HG03378 (cell line): ENCODE measurements at regions not wholly inside any gene's neighbourhood (a gene's known extent, or its start where the extent isn't known, plus 50 kb on each side); places are given as distances from the start of the nearest gene placed in this dataset.

Experiments used
- ATAC-seq: cut with Tn5 transposase; IDR thresholded peaks from one replicate; pipeline ENCODE4 v1.9.1; 2021; ENCODE audit warnings: mild to moderate bottlenecking, moderate library complexity; ENCODE audit not compliant: unreplicated experiment

DNA sequence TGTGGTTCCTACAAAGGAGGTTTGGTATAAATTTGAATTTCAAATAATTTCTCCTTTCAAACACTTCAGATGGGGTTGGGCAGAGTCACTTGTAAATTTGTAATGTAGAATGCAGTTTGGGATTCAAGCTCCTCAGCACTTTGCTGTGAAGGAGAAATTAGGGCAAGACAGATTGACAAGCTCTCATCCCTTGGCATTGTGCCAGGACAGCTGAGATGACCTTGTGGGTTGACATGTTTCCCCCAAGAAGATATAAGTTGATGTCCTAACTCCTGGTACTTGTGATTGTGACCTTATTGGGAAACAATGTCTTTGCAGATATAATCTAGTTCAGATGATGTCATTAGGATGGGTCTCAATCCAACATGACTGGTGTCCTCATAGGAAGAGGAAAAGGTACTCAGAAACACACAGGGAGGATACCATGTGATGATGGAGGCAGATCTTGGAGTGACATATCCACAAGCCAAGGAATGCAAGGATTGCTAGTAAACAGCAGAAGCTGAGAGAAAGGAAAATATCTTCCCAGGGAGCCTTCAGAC, 408.3 kb downstream of the MED10 start:
- ATAC-seq: no peak

DNA sequence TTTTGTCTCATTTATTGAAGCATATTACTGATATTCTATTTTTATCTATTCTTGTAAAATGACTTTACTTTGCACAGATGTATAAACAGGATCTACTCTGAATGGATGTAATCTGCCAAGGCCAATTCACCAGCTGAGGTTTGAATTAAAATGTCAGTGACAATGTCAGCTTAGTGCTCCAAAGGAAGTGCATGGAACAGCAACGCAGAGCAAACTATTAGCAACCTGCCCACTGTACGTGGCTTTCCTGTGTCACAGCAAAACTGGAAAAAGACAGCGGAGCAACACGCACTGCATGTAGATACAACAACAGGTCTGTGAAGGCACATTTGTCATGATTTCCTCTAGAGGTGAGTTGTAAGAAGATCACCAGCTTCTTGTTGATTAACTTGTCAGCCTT, 409.4 kb downstream of the MED10 start:
- ATAC-seq: no peak

DNA sequence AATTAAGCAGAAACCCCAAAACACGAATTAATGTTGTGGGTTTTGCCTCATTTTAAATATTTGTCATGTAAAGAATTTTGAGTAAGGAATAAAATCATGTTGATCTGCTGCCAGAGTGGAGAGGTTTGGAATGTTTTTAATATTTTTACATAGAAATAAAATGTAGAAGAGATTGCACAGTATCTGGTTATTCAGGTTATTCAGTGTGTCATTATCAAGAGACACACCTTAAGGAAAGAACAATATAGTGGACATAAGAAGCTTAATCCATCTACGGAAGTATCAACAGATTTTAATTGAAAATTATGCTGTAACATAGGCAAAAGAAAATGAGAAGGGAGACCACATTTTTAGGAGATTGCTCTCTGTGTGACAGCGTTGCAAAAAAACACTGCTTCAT, 410.4 kb downstream of the MED10 start:
- no peak for ATAC-seq

DNA sequence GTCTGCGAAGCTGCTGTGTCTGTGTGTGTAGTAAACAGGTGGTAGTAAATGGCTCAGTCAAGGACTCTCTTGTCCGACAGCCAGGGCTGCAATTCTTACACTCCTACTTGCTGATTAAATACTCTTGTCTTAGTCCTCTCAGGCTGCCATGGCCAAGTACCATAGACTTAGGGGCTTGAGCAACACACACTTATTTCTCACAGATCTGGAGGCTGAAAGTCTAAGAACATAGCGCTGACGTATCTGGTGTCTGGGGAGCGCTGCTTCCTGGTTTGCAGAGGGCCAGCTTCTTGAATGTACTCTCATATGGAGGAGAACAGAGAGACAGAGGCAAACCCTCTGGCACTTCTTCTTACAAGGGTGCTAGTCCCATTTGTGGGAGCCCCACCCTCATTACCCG, 411.0 kb downstream of the MED10 start:
- ATAC-seq: no peak

DNA sequence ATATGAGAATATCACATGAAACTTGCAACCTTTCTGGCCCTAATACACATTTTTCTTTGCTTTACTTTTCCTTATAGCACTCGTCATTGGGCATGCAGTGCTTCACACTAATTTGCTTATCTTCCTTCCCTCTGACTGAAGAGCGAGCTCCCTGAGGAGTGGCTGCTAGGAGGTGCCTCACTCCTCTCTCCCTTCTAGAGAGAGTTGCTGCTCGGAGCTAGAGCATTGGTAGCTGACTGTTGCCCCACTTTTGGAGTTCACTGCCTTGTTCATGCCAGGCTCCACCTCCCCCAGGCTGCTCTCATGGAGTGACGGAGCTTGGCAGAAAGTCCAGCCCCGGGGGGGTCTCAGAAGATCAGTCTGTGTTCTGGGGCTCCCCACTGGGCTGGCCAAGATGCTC, 413.2 kb downstream of the MED10 start:
- no peak for ATAC-seq

DNA sequence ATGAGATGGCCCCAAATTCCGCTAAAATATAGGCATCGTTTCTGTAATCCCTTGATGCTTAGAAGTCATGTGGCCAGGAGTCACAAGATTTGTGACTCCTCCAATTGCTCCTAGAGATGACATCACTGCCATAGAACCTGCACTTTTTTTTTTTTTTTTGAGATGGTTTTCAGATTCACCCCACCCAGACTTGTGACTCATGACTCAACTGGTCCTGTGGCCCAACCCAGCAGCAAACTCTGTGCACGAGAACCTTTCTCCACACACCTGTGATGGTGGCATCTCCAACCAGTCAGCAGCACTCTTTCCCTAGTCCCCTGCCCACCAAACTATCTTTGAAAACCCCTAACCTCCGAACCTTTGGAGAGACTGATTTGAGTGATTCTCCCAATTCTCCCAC, 414.0 kb downstream of the MED10 start:
- no peak for ATAC-seq

DNA sequence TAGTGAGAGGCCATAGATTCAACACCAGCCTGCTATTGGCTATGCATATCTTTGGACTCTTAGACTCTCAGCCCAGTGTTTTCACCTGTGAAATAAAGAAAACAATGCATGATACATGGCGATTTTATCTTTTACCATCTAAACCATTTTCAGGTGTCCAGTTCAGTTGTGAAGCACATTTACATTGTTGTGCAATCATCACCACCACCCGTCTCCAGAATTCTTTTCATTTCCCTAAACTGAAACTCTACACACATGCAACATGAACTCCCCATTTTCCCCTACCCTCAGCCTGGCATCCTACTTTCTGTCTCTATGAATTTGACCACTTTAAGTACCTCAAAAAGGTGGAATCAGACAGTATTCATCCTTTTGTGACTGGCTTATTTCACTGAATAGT, 420.6 kb downstream of the MED10 start:
- ATAC-seq: no peak

DNA sequence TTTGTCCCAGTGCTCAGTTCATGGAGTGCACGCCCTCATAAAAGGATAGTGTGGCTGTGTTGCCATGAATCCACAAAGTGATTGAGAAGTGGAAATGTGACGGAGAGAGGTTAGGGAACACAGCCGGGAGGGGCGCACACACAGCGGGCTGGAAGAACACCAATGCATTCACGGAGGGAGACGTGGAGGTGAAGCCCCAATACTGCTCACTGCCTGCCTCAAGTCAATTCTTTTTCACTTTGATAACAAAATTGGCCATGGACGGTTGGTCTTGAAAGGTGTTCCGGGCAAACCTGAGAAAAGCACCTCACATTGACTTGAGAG, 424.1 kb downstream of the MED10 start:
- ATAC-seq: no peak

DNA sequence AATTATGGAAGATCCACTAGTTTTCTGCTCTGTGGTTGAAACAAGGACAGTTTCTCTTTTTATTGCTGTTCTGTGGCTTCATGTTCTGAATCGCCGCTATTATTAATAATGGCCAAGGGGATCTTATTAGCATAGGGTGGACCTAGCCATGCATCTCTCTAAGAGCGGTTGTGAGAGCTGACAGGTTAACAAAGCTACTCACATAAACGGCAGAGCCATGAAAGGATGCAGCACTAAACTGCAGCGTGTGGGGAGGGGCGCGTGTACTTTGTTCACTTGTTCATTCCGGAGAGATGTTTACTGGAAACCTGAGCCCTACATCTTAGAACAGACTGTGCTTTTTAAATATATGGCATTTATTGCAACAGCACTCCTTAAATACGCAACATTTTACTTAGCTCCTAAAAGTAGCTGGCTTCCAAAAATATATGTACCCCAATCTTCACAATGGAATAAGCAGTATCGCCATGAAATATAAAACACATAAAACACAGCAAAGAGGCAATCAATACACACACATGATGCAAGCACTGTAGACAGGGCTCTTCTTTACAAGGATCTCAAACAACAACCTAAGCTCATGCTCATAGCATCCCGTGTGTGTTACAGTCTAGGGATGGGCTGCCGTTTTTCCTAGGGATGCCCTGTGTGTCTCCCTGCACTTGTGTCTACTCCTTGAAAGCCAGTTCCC, 424.6 kb downstream of the MED10 start:
- ATAC-seq: no peak

DNA sequence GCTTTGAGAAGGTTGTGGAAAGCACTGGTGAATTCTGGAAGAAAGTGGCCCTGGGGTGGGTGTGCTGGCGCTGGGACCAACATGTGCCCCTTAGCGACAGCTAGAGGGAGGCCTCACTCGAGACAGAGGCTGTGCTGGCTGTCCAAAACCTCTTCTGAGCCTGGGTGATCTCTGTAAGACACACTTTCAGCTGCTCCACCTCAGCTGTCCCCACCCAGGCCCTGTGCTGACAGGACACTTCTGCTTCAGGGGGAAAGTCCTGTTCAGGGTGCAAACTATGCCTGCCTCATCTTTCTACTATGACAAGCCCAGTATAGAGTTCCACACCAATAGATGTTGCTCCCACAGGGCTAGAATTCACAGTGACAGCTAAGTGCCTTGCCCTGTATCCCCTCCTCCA, 426.4 kb downstream of the MED10 start:
- no peak for ATAC-seq

DNA sequence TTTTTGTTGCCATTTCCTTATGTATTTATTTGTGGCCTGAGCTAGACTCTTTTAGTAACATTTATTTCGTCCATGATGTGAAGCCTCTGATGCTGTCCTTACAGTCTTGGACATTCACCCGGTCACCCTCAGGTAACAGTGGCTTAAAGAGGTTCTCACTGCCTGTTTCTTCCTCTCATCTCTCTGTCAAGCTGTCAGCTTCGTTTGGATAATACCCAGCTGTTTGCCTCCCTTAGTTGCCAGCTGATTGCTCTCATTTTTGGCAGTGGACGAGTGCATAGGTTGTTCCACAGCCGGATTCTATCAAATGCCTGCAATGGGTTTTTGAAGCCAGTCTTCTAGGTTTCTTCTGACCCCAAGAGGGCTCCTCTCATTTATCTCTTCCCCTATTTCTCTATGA, 427.7 kb downstream of the MED10 start:
- no peak for ATAC-seq

DNA sequence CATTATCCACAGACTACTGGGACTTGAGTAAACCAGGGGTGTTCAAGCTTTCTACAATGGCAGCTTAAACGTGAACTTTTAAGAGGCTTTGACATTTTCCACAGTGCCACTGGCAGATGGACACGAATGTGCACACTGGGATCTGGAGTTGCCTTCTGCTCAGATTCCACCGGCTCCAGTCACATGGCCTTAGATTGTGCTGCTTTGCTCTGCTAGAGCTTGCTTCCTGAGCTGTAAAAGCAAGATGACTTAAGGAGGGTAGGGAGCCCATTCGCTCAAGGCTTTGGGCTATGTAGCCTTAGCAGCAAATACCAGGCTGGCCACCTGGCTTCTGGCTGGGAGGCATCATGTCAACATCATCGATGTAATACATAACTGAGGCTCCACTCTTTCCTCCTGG, 436.9 kb downstream of the MED10 start:
- ATAC-seq: no peak

DNA sequence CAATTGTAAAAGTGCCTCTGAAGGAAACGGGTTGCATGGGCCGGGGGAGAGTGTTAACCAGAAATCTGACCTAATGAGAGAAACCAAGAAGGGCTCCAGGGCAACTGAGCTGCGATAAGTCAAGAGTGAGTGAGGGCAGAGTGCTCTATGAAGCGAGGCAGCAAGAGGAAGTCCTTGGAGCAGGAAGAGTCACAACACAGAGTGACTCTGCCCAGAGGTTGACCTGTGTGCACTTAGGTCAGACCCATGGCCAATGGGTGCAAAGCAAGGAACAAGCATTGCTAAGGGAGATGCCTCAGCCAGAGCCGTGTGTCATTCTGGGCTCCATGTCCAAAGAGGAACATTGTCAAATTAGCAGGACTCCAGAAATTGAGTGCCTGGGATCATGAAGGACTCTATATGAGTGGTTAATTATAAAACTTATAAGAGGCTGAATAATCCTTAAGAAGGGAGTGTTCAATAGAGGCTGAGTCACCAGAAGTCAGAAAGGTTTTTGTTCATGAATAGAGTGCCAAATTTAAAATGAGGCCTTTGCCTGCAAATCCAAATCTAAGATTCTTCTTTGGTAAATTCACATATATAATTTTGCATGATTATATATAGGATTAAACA, 438.5 kb downstream of the MED10 start:
- no peak for ATAC-seq

DNA sequence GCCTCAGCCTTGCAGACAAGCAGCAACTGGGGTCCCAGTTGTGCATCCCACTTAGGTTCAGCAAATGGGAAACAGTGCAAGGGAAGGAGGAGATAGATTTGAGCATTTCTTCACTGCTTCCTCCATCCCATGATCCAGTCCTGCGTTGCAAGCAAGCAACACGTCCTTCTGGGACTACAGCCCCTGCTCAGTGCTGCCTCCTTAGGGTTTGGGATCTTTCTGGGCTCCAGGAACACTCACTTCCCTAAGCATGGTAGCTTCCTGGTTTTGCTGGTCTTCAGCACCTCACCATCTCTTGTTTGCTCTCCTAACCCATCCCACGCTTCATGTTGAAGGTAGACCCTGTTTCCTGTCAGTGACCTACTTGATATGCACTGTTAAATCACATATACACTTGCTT, 444.7 kb downstream of the MED10 start:
- ATAC-seq: no peak

DNA sequence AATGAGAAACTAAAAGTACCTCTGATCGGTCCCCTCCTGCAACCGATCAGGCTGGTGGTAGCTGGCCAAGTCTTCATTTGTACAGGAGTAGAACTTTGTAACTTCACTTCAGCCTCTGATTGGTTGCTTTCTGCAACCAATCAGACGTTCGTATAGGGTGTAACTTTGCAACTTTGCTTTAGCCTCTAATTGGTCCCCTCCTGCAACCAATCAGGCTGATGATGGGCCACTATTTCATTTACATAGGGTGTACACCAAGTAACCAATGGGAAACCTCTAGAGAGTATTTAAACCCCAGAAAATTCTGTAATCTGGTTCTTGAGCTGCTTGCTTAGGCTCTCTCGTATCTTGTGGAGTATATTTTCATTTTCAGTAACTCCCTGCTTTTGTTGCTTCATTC, 445.5 kb downstream of the MED10 start:
- no peak for ATAC-seq

DNA sequence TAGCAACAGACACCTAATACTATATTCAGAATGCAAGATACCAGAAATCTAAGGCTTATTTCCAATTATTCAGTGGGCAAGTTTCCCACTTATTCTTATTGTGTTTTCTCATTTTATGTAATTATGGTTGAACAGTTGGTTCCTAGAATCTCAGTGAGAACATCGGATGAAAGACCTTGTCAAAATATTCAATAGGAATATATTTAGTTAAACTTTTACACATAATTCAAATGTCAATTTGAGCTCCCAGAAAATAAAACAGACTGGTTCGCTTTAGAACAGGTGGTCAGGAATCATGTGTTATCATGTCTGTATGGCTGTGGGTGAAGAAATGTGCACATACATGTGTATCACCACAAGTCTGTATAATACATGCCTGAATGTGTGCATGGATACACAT, 447.8 kb downstream of the MED10 start:
- ATAC-seq: no peak

DNA sequence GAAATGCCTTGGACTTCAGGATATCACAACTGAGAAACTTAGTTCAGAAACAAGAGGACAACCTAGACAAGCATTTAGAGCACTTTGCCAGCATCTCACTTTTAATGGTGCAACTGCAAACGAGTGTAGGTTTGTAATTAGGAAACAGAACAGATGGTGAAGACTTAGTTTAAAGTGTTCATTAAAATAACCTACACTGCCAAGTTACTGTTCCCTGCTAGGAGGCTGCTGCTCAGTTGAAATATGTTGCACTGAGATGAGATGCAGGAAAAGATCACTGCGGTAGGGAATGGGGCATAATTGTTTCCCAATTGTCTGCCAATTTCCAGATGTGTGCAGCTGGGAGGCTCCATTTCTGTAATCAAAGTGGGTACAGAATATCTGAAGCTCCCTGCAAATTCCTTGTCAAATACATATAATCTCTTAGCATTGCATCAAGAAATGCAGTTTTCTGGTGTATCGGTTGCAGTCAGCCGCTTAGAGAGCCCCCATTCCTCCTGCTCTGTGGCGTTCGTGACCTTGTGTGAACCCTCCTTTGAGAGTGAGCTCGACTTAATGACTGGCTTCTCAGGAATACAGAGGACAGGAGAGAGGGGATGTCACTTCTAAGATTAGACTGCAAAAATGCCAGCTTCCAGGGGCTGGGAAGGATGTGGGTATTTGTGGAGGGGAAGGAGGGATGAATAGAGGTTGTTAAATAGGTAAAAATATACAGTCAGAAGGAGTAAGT, 448.9 kb downstream of the MED10 start:
- no peak for ATAC-seq

DNA sequence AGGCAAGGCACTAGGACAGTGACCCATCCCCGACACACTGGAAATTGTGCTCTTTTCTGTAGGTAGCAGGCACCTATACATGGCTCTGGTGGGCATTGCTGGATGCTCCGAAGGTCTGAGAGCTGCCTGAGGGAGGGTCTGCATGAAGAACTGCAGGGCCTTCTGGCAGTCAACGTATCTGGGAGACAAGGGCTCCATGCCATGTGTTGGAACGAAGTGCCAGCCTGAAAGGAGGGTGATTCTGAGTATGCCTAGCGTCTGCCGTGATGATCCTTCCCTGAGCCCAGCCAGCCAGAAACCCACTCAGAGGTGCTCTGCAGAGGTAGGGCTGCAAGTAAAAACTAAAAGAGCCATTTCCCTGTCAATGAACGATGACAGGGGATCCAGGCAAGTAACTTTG, 453.2 kb downstream of the MED10 start:
- ATAC-seq: no peak

DNA sequence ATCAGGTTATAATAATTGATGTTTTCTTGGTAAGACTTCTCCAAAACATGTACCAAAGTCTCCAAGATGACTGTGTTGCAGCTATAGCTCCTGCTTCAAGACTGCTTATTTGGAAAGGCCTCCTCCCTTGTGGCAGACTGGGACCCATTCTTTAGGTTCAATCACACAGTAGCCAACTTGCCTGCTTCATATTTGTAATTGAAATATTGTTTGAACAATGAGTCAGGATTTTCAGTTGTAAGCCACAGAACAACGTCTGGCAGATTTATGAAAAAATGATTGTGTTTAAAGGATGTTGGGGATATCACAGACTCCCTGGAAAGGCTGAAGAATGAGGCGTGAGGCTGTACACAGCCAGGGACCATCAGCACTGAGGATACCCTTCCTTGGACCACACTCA, 458.9 kb downstream of the MED10 start:
- no peak for ATAC-seq

DNA sequence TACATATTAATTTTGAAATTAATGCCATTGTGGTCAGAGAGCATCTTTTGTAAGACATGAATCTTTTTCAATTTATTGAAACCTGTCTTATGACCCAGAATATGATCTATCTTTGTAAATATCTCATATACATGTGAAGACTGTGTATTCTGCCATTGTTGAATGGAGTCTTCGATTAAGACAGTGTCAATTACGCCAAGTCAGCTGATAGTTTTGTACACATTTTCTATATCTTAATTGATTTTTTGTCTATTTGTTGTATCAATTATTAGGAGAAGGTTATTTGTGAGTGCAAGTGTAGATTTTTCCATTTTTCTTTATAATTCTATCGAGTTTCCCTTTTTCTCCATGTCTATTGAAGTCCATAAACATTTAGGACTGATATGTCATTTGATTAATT, 471.6 kb downstream of the MED10 start:
- ATAC-seq: no peak

DNA sequence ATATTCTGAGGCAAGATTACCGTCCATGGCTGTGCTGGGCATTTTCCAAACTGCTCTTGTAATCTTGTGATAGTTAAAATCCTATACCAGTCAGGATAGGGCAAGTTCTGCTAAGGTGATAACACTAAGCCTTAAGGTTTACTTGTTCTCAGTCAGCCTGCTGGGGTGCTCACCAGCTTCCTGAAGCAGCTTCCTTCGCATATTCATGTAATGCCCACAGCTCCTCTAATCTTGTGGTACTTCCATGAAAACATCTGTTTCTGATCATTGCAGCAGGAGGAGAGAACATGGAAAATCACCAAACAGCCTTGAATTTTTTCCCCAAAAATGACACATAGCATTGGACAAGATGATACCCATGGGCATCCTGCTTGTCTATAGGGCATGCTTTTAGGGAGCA, 473.2 kb downstream of the MED10 start:
- no peak for ATAC-seq

DNA sequence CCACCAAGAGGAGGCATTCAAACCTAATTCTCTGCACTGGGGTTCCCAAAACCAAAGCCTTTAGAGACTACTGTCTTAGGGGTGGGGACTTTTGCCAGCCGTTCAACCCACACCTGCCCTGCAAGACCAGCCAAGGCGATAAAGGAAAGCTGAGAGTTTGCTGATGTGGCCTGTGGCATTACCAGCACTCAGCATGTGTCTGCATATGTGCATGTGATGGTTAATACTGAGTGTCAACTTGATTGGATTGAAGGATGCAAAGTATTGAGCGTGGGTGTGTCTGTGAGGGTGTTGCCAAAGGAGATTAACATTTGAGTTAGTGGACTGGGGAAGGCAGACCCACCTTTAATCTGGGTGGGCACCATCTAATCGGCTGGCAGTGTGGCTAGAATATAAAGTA, 474.2 kb downstream of the MED10 start:
- no peak for ATAC-seq
